NCI-H2196 treated with DMSO at 0.1 percent for 48 hours (cell line): ENCODE measurements at regions not wholly inside any gene's neighbourhood (a gene's known extent, or its start where the extent isn't known, plus 50 kb on each side); places are given as distances from the start of the nearest gene placed in this dataset.

Source experiments
- DNase-seq: peaks from one replicate; lab custom pipeline; 2025; ENCODE audit not compliant: unreplicated experiment; lab: John Stamatoyannopoulos, UW

GRCh38 chr12:118840878-118841277 is 140.5 kb upstream of the SRRM4 start:
- no peak for DNase-seq

GRCh38 chr12:118841588-118841987 is 139.8 kb upstream of the SRRM4 start:
- no peak for DNase-seq

- no peak for DNase-seq
These were observed 138.5 kb upstream of the SRRM4 start for GRCh38 chr12:118842866-118843265.

- no peak for DNase-seq
These were observed 134.9 kb upstream of the SRRM4 start for GRCh38 chr12:118846416-118846815.

GRCh38 chr12:118850244-118850825 is 131.0 kb upstream of the SRRM4 start:
- DNase-seq = no peak

GRCh38 chr12:118851891-118852290 is 129.4 kb upstream of the SRRM4 start:
- no peak for DNase-seq

- DNase-seq = no peak
These were observed 127.7 kb upstream of the SRRM4 start for GRCh38 chr12:118853634-118854033.

- DNase-seq = no peak
These were observed 125.5 kb upstream of the SRRM4 start for GRCh38 chr12:118855858-118856257.

GRCh38 chr12:118866346-118866745 is 115.0 kb upstream of the SRRM4 start:
- no peak for DNase-seq

- DNase-seq = no peak
These were observed 110.8 kb upstream of the SRRM4 start for GRCh38 chr12:118870551-118870950.

GRCh38 chr12:118874698-118875548 is 106.4 kb upstream of the SRRM4 start:
- DNase-seq = no peak

GRCh38 chr12:118880720-118881493 is 100.4 kb upstream of the SRRM4 start:
- DNase-seq = no peak

- no peak for DNase-seq
These were observed 97.1 kb upstream of the SRRM4 start for GRCh38 chr12:118884226-118884625.

- no peak for DNase-seq
These were observed 80.3 kb upstream of the SRRM4 start for GRCh38 chr12:118900993-118901392.

- no peak for DNase-seq
These were observed 72.5 kb upstream of the SRRM4 start for GRCh38 chr12:118908811-118909210.

- DNase-seq = no peak
These were observed 68.6 kb upstream of the SRRM4 start for GRCh38 chr12:118912697-118913270.

GRCh38 chr12:118921761-118922160 is 59.6 kb upstream of the SRRM4 start:
- DNase-seq = no peak

- DNase-seq = no peak
These were observed 58.9 kb upstream of the SRRM4 start for GRCh38 chr12:118922405-118922804.

- DNase-seq = no peak
These were observed 55.9 kb upstream of the SRRM4 start for GRCh38 chr12:118925407-118925806.

GRCh38 chr12:118925826-118926225 is 55.5 kb upstream of the SRRM4 start:
- no peak for DNase-seq
